ENCODE measurements at regions not wholly inside any gene's neighbourhood (a gene's known extent, or its start where the extent isn't known, plus 50 kb on each side); places are given as distances from the start of the nearest gene placed in this dataset.

- Histone ChIP-seq H3K27ac (replicated peaks) (no peak overlapping the region), H3K4me3 (replicated peaks; ENCODE audit: insufficient read depth, low read length) (no peak overlapping the region), H3K27me3 (ENCODE audit: insufficient read depth, poor library complexity, severe bottlenecking) (no peaks in the 10 kb centered on the region)
- DNase-seq (ENCODE audit: low read depth in 1 of 2, low spot score in 1 of 2): no peak
- no peak for TF ChIP-seq POLR2AphosphoS5 (IDR thresholded peaks at IDR 0.05; ENCODE audit: low read depth)
- TF ChIP-seq SPI1 (IDR thresholded peaks at IDR 0.05; ENCODE audit: borderline replicate concordance, low read depth): no peak
- no peak for TF ChIP-seq REST (IDR thresholded peaks at IDR 0.05; ENCODE audit: insufficient replicate concordance, low read depth)
- no peak for TF ChIP-seq GABPA (IDR thresholded peaks at IDR 0.05; ENCODE audit: low read depth)
- TF ChIP-seq CTCF (IDR thresholded peaks at IDR 0.05; ENCODE audit: insufficient read depth, low read length): no peak
Measured at GRCh38 chr1:98299313-98299712, 362.2 kb upstream of the SNX7 start.

GRCh38 chr1:98298319-98298718, 363.2 kb upstream of the SNX7 start:
- no peak for TF ChIP-seq SPI1 (IDR thresholded peaks at IDR 0.05; ENCODE audit: borderline replicate concordance, low read depth)
- no peak for DNase-seq (ENCODE audit: low read depth in 1 of 2, low spot score in 1 of 2)
- no peak overlapping the region for H3K4me3 ChIP-seq (replicated peaks; ENCODE audit: insufficient read depth, low read length)

GRCh38 chr1:98296681-98297080, 364.8 kb upstream of the SNX7 start:
- no peak overlapping the region for H3K27ac ChIP-seq (replicated peaks)
- no peaks in the 10 kb centered on the region for H3K27me3 ChIP-seq (ENCODE audit: insufficient read depth, poor library complexity, severe bottlenecking)
- no peak for DNase-seq (ENCODE audit: low read depth in 1 of 2, low spot score in 1 of 2)
- no peak overlapping the region for H3K4me3 ChIP-seq (replicated peaks; ENCODE audit: insufficient read depth, low read length)
- TF ChIP-seq SPI1 (IDR thresholded peaks at IDR 0.05; ENCODE audit: borderline replicate concordance, low read depth) (no peak), POLR2AphosphoS5 (IDR thresholded peaks at IDR 0.05; ENCODE audit: low read depth) (no peak), REST (IDR thresholded peaks at IDR 0.05; ENCODE audit: insufficient replicate concordance, low read depth) (no peak), CTCF (IDR thresholded peaks at IDR 0.05; ENCODE audit: insufficient read depth, low read length) (no peak), GABPA (IDR thresholded peaks at IDR 0.05; ENCODE audit: low read depth) (no peak)

More at GRCh38 chr1:98298319-98298718, 363.2 kb upstream of the SNX7 start:
- Histone ChIP-seq H3K27ac (replicated peaks) (no peak overlapping the region), H3K27me3 (ENCODE audit: insufficient read depth, poor library complexity, severe bottlenecking) (no peaks in the 10 kb centered on the region)

- no peak for TF ChIP-seq CTCF (IDR thresholded peaks at IDR 0.05; ENCODE audit: insufficient read depth, low read length)
Measured at GRCh38 chr1:98294127-98294526, 367.4 kb upstream of the SNX7 start.

More at GRCh38 chr1:98294127-98294526, 367.4 kb upstream of the SNX7 start:
- H3K4me3 ChIP-seq (replicated peaks; ENCODE audit: insufficient read depth, low read length): no peak overlapping the region
- no peaks in the 10 kb centered on the region for H3K27me3 ChIP-seq (ENCODE audit: insufficient read depth, poor library complexity, severe bottlenecking)
- no peak overlapping the region for H3K27ac ChIP-seq (replicated peaks)
- no peak for DNase-seq (ENCODE audit: low read depth in 1 of 2, low spot score in 1 of 2)
